ENCODE measurements at regions not wholly inside any gene's neighbourhood (a gene's known extent, or its start where the extent isn't known, plus 50 kb on each side); places are given as distances from the start of the nearest gene placed in this dataset.

DNA sequence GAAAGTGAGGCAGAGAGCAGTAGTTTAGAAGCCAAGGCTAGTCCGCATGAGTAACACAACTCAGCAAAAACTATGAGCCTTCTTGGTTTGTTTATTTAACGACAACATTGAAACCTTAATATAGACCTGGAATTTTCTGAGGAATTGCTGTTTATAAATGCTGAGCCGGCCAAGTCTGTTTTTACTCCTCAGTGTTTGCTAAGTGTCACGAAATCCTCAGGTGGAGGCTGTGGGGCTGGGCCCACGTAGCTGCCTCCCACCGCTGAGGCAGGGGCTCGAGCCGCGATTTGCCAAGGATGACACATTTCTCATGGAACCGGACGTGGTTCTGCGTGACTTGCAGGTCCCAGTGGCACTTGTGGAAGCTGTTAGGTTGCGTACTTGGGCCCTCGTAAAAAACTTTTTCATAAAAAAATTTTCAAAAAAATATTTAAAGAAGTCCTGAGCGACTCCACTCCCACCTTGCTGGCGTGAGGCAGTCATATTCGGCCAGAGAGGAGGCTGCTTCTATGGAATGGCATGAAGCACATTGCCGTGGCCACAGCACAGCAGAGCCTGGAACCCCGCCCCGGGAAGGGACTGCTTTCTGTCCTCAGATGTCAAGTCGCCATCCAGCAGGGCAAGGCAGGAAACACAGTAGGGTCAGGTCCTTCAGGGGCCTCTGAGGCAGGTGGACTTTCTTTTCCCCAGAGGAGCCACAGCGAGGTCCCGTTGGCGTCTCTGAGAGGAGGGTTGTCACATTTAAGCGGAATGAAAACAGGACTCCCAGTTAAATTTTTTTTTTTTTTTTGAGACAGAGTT is 64.8 kb upstream of the PCSK6 start:
- H3K36me3 Mint-ChIP-seq (ENCODE audit: insufficient read depth, unreplicated experiment), result no peaks in the 10 kb centered on the region
- Histone ChIP-seq H3K36me3 (ENCODE audit: control insufficient read depth, insufficient read depth, low read length) (no peaks in the 10 kb centered on the region), H3K27me3 (replicated peaks; ENCODE audit: control insufficient read depth, insufficient read depth, low read length) (no peaks in the 10 kb centered on the region), H3K4me3 (ENCODE audit: low read depth, low read length) (no peak overlapping the region), H3K9me3 (no peaks in the 10 kb centered on the region), H3K4me1 (peaks cover 13% of the 10 kb centered on the region)
- TF ChIP-seq, protein P1, sequence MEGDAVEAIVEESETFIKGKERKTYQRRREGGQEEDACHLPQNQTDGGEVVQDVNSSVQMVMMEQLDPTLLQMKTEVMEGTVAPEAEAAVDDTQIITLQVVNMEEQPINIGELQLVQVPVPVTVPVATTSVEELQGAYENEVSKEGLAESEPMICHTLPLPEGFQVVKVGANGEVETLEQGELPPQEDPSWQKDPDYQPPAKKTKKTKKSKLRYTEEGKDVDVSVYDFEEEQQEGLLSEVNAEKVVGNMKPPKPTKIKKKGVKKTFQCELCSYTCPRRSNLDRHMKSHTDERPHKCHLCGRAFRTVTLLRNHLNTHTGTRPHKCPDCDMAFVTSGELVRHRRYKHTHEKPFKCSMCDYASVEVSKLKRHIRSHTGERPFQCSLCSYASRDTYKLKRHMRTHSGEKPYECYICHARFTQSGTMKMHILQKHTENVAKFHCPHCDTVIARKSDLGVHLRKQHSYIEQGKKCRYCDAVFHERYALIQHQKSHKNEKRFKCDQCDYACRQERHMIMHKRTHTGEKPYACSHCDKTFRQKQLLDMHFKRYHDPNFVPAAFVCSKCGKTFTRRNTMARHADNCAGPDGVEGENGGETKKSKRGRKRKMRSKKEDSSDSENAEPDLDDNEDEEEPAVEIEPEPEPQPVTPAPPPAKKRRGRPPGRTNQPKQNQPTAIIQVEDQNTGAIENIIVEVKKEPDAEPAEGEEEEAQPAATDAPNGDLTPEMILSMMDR (IDR thresholded peaks at IDR 0.05; ENCODE audit: insufficient read depth in 1 of 2, low read depth in 1 of 2, low read length in 1 of 2, severe bottlenecking in 1 of 2, unreplicated experiment in 1 of 2), result no peak
- H3K4me3 Mint-ChIP-seq (ENCODE audit: unreplicated experiment), result no peak overlapping the region
- POLR2A ChIA-PET, result no interaction called here
- CTCF ChIA-PET, result no interaction called here
- peaks cover 9% of the 10 kb centered on the region for H3K9me3 Mint-ChIP-seq (ENCODE audit: unreplicated experiment)
- no peak overlapping the region for H3K27ac Mint-ChIP-seq (ENCODE audit: unreplicated experiment)
- intact Hi-C loops (cut with micrococcal nuclease; ENCODE audit: unreplicated experiment), result no loop called here
- H3K4me1 Mint-ChIP-seq (ENCODE audit: low read depth, unreplicated experiment), result peaks cover 15% of the 10 kb centered on the region
- no TSS peak for BruUV-seq (replicated peaks)
- no peak for DNase-seq
- H3K27me3 Mint-ChIP-seq (ENCODE audit: insufficient read depth, unreplicated experiment), result no peaks in the 10 kb centered on the region

DNA sequence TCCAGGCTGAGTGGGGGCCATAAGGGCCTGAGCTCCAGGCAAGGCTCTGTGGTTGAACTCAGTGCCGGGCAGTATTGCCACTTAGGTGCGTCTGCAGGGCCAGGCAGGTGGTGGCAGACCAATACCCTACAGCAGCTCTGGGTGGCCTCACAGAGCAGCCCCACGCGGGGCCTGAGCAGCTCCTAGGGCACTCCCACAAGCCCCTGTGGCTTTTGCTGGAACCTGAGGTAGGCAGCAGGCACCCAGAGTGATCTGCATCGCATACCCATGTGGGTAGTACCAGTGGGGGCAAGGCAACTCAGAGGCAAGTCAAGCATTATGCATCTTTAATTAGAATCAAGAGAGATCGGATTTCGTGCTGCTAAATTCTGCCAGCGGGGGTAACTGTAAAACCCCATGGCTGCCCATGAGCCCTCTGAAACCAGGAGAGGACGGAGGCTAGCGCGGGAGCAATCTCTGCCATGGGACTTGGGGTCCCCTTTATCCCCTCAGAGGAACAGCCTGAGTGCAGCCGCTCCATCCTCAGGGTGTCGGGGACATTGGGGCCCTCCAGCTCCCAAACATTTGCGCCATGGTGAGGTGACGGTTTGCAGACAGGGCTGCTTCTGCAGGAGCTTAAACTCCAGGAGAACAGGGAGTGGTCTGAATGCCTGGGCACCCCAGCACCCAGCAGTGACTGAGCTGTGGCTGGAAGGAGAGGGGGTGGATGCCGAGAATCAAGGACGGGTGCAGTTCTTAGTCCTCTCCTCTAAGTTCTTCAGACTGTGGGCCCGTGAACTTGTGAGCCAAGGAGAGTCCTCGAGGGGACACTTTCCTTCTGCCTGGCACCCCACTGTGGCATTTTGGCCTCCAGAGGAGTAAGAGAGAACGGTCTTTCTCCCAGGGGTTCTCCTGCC is 62.4 kb upstream of the PCSK6 start:
- Histone ChIP-seq H3K36me3 (ENCODE audit: control insufficient read depth, insufficient read depth, low read length) (no peaks in the 10 kb centered on the region), H3K4me3 (ENCODE audit: low read depth, low read length) (no peak overlapping the region), H3K4me1 (peaks cover 13% of the 10 kb centered on the region), H3K27me3 (replicated peaks; ENCODE audit: control insufficient read depth, insufficient read depth, low read length) (no peaks in the 10 kb centered on the region), H3K9me3 (no peaks in the 10 kb centered on the region)
- POLR2A ChIA-PET, result no interaction called here
- Mint-ChIP-seq H3K4me1 (ENCODE audit: low read depth, unreplicated experiment) (peaks cover 7% of the 10 kb centered on the region), H3K27ac (ENCODE audit: unreplicated experiment) (no peak overlapping the region), H3K36me3 (ENCODE audit: insufficient read depth, unreplicated experiment) (no peaks in the 10 kb centered on the region), H3K4me3 (ENCODE audit: unreplicated experiment) (no peak overlapping the region), H3K9me3 (ENCODE audit: unreplicated experiment) (no peaks in the 10 kb centered on the region), H3K27me3 (ENCODE audit: insufficient read depth, unreplicated experiment) (peaks cover 8% of the 10 kb centered on the region)
- CTCF ChIA-PET, result no interaction called here
- BruUV-seq (replicated peaks), result no TSS peak
- DNase-seq, result no peak
- TF ChIP-seq, protein P1 (IDR thresholded peaks at IDR 0.05; ENCODE audit: insufficient read depth in 1 of 2, low read depth in 1 of 2, low read length in 1 of 2, severe bottlenecking in 1 of 2, unreplicated experiment in 1 of 2), result no peak
- intact Hi-C loops (cut with micrococcal nuclease; ENCODE audit: unreplicated experiment), result no loop called here

DNA sequence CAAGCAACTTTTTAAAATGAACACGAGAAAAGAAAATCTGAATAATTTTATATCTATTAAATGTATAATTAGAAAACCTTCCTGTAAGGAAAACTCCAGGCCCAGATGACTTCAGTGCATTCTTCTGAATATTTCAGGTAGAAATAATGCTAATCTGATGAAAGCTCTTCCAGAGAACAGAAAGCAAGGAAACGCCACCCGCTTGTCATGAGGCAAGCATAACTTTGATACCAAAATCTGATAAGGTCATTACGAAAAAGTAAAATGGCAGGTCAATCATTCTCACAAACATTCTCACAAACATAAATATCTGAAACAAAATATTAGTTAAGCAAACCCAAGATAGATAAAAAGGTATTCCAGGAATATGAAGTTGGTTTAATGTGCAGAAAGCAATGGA is 60.6 kb upstream of the PCSK6 start:
- H3K9me3 ChIP-seq, result no peaks in the 10 kb centered on the region
- no peak for DNase-seq
- no TSS peak for BruUV-seq (replicated peaks)
- no peaks in the 10 kb centered on the region for H3K36me3 Mint-ChIP-seq (ENCODE audit: insufficient read depth, unreplicated experiment)
- H3K4me1 Mint-ChIP-seq (ENCODE audit: low read depth, unreplicated experiment), result peaks cover 14% of the 10 kb centered on the region
- ChIA-PET CTCF (no interaction called here), POLR2A (no interaction called here)
- H3K36me3 ChIP-seq (ENCODE audit: control insufficient read depth, insufficient read depth, low read length), result no peaks in the 10 kb centered on the region
- H3K27ac Mint-ChIP-seq (ENCODE audit: unreplicated experiment), result no peak overlapping the region
- no peaks in the 10 kb centered on the region for H3K27me3 ChIP-seq (replicated peaks; ENCODE audit: control insufficient read depth, insufficient read depth, low read length)
- peaks cover 8% of the 10 kb centered on the region for H3K27me3 Mint-ChIP-seq (ENCODE audit: insufficient read depth, unreplicated experiment)
- intact Hi-C loops (cut with micrococcal nuclease; ENCODE audit: unreplicated experiment), result no loop called here
- no peak overlapping the region for H3K4me3 Mint-ChIP-seq (ENCODE audit: unreplicated experiment)
- H3K9me3 Mint-ChIP-seq (ENCODE audit: unreplicated experiment), result no peaks in the 10 kb centered on the region
- TF ChIP-seq, protein P1 (IDR thresholded peaks at IDR 0.05; ENCODE audit: insufficient read depth in 1 of 2, low read depth in 1 of 2, low read length in 1 of 2, severe bottlenecking in 1 of 2, unreplicated experiment in 1 of 2), result no peak
- H3K4me1 ChIP-seq, result peaks cover 13% of the 10 kb centered on the region
- no peak overlapping the region for H3K4me3 ChIP-seq (ENCODE audit: low read depth, low read length)

All from Caco-2 (cell line).